ENCODE measurements at regions not wholly inside any gene's neighbourhood (a gene's known extent, or its start where the extent isn't known, plus 50 kb on each side); places are given as distances from the start of the nearest gene placed in this dataset.
"Not testable (repeated sequence)": the region's sequence is repeated elsewhere in the genome, so short reads cannot be mapped to it uniquely, and the experiment has no call there.

DNA sequence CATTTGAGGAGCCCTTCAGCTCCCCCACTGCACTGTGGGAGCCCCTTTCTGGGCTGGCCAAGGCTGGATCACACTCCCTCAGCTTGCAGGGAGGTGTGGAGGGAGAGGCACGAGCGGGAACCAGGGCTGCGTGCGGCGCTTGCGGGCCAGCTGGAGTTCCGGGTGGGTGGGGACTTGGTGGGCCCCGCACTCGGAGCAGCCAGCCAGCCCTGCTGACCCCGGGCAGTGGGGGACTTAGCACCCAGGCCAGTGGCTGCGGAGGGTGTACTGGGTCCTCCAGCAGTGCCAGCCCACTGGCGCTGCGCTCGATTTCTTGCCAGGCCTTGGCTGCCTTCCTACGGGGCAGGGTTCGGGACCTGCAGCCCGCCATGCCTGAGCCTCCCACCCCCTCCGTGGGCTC lies 895.1 kb upstream of the FAM98A start:
- not testable (repeated sequence) for TF ChIP-seq POLR2A, CTCF (IDR thresholded peaks at IDR 0.05)

Measured in tibial nerve (tissue), 3 donors.